ENCODE measurements at regions not wholly inside any gene's neighbourhood (a gene's known extent, or its start where the extent isn't known, plus 50 kb on each side); places are given as distances from the start of the nearest gene placed in this dataset.

- Histone ChIP-seq H3K36me3 (no peaks in the 10 kb centered on the region), H3K9me3 (no peaks in the 10 kb centered on the region), H3K27ac (no peak overlapping the region), H3K27me3 (replicated peaks in 1 of 7) (peaks cover 0 to 58% (median 30%) of the 10 kb centered on the region in 7 donors), H3K4me1 (peaks cover 0 to 11% (median 0%) of the 10 kb centered on the region in 6 donors), H3K4me3 (no peak overlapping the region)
- TF ChIP-seq CTCF (IDR thresholded peaks at IDR 0.05 in 8 of 11, conservative IDR thresholded peaks at IDR 0.05 in 3 of 11) (no peak), POLR2AphosphoS5 (IDR thresholded peaks at IDR 0.05) (no peak), POLR2A (IDR thresholded peaks at IDR 0.05) (no peak)
- intact Hi-C loops (cut with DNase I; ENCODE audit: low total_unique reads) = no loop called here
- no peak for DNase-seq
- WGBS, 5 donors = 73 to 80% (median 75%) methylated on average over 14 to 15 of the region's 15 CpGs
These were observed 75.0 kb downstream of the MYCN start for GRCh38 chr2:16015210-16015902.

GRCh38 chr2:16014802-16015201 is 74.5 kb downstream of the MYCN start:
- DNase-seq = no peak
- Histone ChIP-seq H3K27me3 (replicated peaks in 1 of 7) (peaks cover 0 to 58% (median 30%) of the 10 kb centered on the region in 7 donors), H3K4me3 (no peak overlapping the region), H3K9me3 (no peaks in the 10 kb centered on the region), H3K4me1 (peaks cover 0 to 11% (median 0%) of the 10 kb centered on the region in 6 donors), H3K36me3 (no peaks in the 10 kb centered on the region), H3K27ac (no peak overlapping the region)
- 81 to 96% (median 87%) methylated on average over 3 of the region's 3 CpGs for WGBS, 5 donors
- TF ChIP-seq POLR2AphosphoS5 (IDR thresholded peaks at IDR 0.05) (no peak), POLR2A (IDR thresholded peaks at IDR 0.05) (no peak), CTCF (IDR thresholded peaks at IDR 0.05 in 8 of 11, conservative IDR thresholded peaks at IDR 0.05 in 3 of 11) (no peak)
- intact Hi-C loops (cut with DNase I; ENCODE audit: low total_unique reads) = no loop called here

GRCh38 chr2:16014041-16014787 is 73.9 kb downstream of the MYCN start:
- intact Hi-C loops (cut with DNase I; ENCODE audit: low total_unique reads) = no loop called here
- no peak for DNase-seq
- Histone ChIP-seq H3K27ac (no peak overlapping the region), H3K36me3 (no peaks in the 10 kb centered on the region), H3K4me1 (peaks cover 0 to 11% (median 0%) of the 10 kb centered on the region in 6 donors), H3K9me3 (no peaks in the 10 kb centered on the region), H3K4me3 (no peak overlapping the region), H3K27me3 (replicated peaks in 1 of 7) (peaks cover 0 to 58% (median 30%) of the 10 kb centered on the region in 7 donors)
- TF ChIP-seq CTCF (IDR thresholded peaks at IDR 0.05 in 8 of 11, conservative IDR thresholded peaks at IDR 0.05 in 3 of 11) (no peak), POLR2A (IDR thresholded peaks at IDR 0.05) (no peak), POLR2AphosphoS5 (IDR thresholded peaks at IDR 0.05) (no peak)
- WGBS, 5 donors = 40 to 77% (median 61%) methylated on average over 32 of the region's 32 CpGs

- peaks cover 0 to 58% (median 30%) of the 10 kb centered on the region in 7 donors for H3K27me3 ChIP-seq (replicated peaks in 1 of 7)
- H3K4me1 ChIP-seq = peaks cover 0 to 11% (median 0%) of the 10 kb centered on the region in 6 donors
- H3K36me3 ChIP-seq = no peaks in the 10 kb centered on the region
- no peak overlapping the region for H3K27ac ChIP-seq
- intact Hi-C loops (cut with DNase I; ENCODE audit: low total_unique reads) = no loop called here
- no peaks in the 10 kb centered on the region for H3K9me3 ChIP-seq
- H3K4me3 ChIP-seq = no peak overlapping the region
- WGBS, 5 donors = 9 to 55% (median 27%) methylated on average over 20 of the region's 20 CpGs
- TF ChIP-seq CTCF (IDR thresholded peaks at IDR 0.05 in 8 of 11, conservative IDR thresholded peaks at IDR 0.05 in 3 of 11) = no peak
- no peak for TF ChIP-seq POLR2A (IDR thresholded peaks at IDR 0.05)
- no peak for TF ChIP-seq POLR2AphosphoS5 (IDR thresholded peaks at IDR 0.05)
- DNase-seq = no peak
These were observed 73.1 kb downstream of the MYCN start for GRCh38 chr2:16013359-16013911.
